ENCODE measurements at regions not wholly inside any gene's neighbourhood (a gene's known extent, or its start where the extent isn't known, plus 50 kb on each side); places are given as distances from the start of the nearest gene placed in this dataset.
A peak's percentile ranks its signal among the peaks of the same experiment; 100 is the strongest.

- DNase-seq (ENCODE audit: low read depth in 3 of 3) = no peak
Observed at GRCh38 chr5:4877579-4877978, 262.6 kb upstream of the ADAMTS16 start.

GRCh38 chr5:4879075-4879474, 261.1 kb upstream of the ADAMTS16 start:
- DNase-seq (ENCODE audit: low read depth in 3 of 3) = no peak

GRCh38 chr5:4879693-4880303, 260.3 kb upstream of the ADAMTS16 start:
- peak in 1 of 3 experiments; percentile 21 for DNase-seq (ENCODE audit: low read depth in 3 of 3)

- DNase-seq (ENCODE audit: low read depth in 3 of 3) = no peak
Observed at GRCh38 chr5:4880304-4880741, 259.8 kb upstream of the ADAMTS16 start.

- no peak for DNase-seq (ENCODE audit: low read depth in 3 of 3)
Observed at GRCh38 chr5:4881366-4882002, 258.6 kb upstream of the ADAMTS16 start.

GRCh38 chr5:4882186-4882585, 257.9 kb upstream of the ADAMTS16 start:
- DNase-seq (ENCODE audit: low read depth in 3 of 3) = no peak

- DNase-seq (ENCODE audit: low read depth in 3 of 3) = no peak
Observed at GRCh38 chr5:4883360-4883759, 256.8 kb upstream of the ADAMTS16 start.

GRCh38 chr5:4893063-4893744, 246.9 kb upstream of the ADAMTS16 start:
- no peak for DNase-seq (ENCODE audit: low read depth in 3 of 3)

GRCh38 chr5:4896328-4896727, 243.8 kb upstream of the ADAMTS16 start:
- no peak for DNase-seq (ENCODE audit: low read depth in 3 of 3)

GRCh38 chr5:4901305-4901811, 238.8 kb upstream of the ADAMTS16 start:
- DNase-seq (ENCODE audit: low read depth in 3 of 3) = no peak

GRCh38 chr5:4901924-4902323, 238.2 kb upstream of the ADAMTS16 start:
- DNase-seq (ENCODE audit: low read depth in 3 of 3) = no peak

- DNase-seq (ENCODE audit: low read depth in 3 of 3) = no peak
Observed at GRCh38 chr5:4905674-4906520, 234.2 kb upstream of the ADAMTS16 start.

- no peak for DNase-seq (ENCODE audit: low read depth in 3 of 3)
Observed at GRCh38 chr5:4906786-4907185, 233.3 kb upstream of the ADAMTS16 start.

GRCh38 chr5:4907571-4907970, 232.6 kb upstream of the ADAMTS16 start:
- no peak for DNase-seq (ENCODE audit: low read depth in 3 of 3)

- no peak for DNase-seq (ENCODE audit: low read depth in 3 of 3)
Observed at GRCh38 chr5:4909086-4909485, 231.0 kb upstream of the ADAMTS16 start.

GRCh38 chr5:4911646-4912403, 228.3 kb upstream of the ADAMTS16 start:
- DNase-seq (ENCODE audit: low read depth in 3 of 3) = no peak

GRCh38 chr5:4921929-4922328, 218.2 kb upstream of the ADAMTS16 start:
- no peak for DNase-seq (ENCODE audit: low read depth in 3 of 3)

GRCh38 chr5:4924577-4924976, 215.6 kb upstream of the ADAMTS16 start:
- DNase-seq (ENCODE audit: low read depth in 3 of 3) = no peak

- no peak for DNase-seq (ENCODE audit: low read depth in 3 of 3)
Observed at GRCh38 chr5:4927097-4927496, 213.0 kb upstream of the ADAMTS16 start.

GRCh38 chr5:4928409-4928808, 211.7 kb upstream of the ADAMTS16 start:
- DNase-seq (ENCODE audit: low read depth in 3 of 3) = no peak

- DNase-seq (ENCODE audit: low read depth in 3 of 3) = no peak
Observed at GRCh38 chr5:4929092-4929655, 211.0 kb upstream of the ADAMTS16 start.

Data from stimulated activated CD4-positive, alpha-beta T cell treated with anti-CD3 and anti-CD28 coated beads, TNF-alpha, amount 100 ng/mL, for 4 hours (primary cell).